ENCODE measurements at regions not wholly inside any gene's neighbourhood (a gene's known extent, or its start where the extent isn't known, plus 50 kb on each side); places are given as distances from the start of the nearest gene placed in this dataset.

- no peak overlapping the region for H2AK5ac ChIP-seq (ENCODE audit: low read depth, low read length)
These were observed 356.2 kb downstream of the UTRN start for GRCh38 chr6:144641286-144641685.

More at GRCh38 chr6:144641286-144641685, 356.2 kb downstream of the UTRN start:
- H3K36me3 ChIP-seq (ENCODE audit: control insufficient read depth in 2 of 4, insufficient read depth in 4 of 4, low read length in 3 of 4) = no peaks in the 10 kb centered on the region
- H2BK15ac ChIP-seq (ENCODE audit: low read length) = no peak overlapping the region
- H4K91ac ChIP-seq (replicated peaks; ENCODE audit: insufficient read length, low read length) = no peak overlapping the region
- no peak overlapping the region for H3K4me2 ChIP-seq (ENCODE audit: insufficient read depth in 1 of 2, low read depth in 2 of 2, low read length in 2 of 2)
- no peak overlapping the region for H4K8ac ChIP-seq (ENCODE audit: extremely low read depth, insufficient read depth, low read length)
- no peak overlapping the region for H2BK5ac ChIP-seq (ENCODE audit: low read depth, low read length)
- peaks cover 0 to 14% (median 6%) of the 10 kb centered on the region in 4 experiments; a peak in 5 of 7 replicates for H3K4me1 ChIP-seq (replicated peaks in 1 of 4; ENCODE audit: control insufficient read depth in 3 of 4, insufficient read depth in 4 of 4, low read length in 3 of 4)
- no peak overlapping the region for H2AFZ ChIP-seq (ENCODE audit: low read length)
- POLR2A ChIA-PET (ENCODE audit: partially characterized antibody) = no interaction called here
- no peak overlapping the region for H3K14ac ChIP-seq (ENCODE audit: insufficient read length)
- CTCF ChIA-PET (ENCODE audit: partially characterized antibody) = no interaction called here
- no peaks in the 10 kb centered on the region for H4K20me1 ChIP-seq (replicated peaks in 1 of 2; ENCODE audit: control insufficient read depth in 1 of 2, insufficient read depth in 2 of 2, low read length in 2 of 2)
- no peak overlapping the region for H2BK12ac ChIP-seq (ENCODE audit: low read depth, low read length)
- no peak overlapping the region for H4K5ac ChIP-seq (ENCODE audit: insufficient read length, low read depth, low read length)
- peak overlapping the region; percentile 40; the same call in 1 of the 2 replicates for H2BK20ac ChIP-seq (ENCODE audit: low read length)
- H3K27me3 ChIP-seq (replicated peaks in 1 of 4; ENCODE audit: control insufficient read depth in 3 of 4, extremely low read depth in 1 of 4, insufficient read depth in 3 of 4, low read length in 3 of 4) = no peaks in the 10 kb centered on the region
- no peak for TF ChIP-seq E2F6 (IDR thresholded peaks at IDR 0.05)
- no peak for TF ChIP-seq KDM4A (IDR thresholded peaks at IDR 0.05; ENCODE audit: low read depth, low read length, severe bottlenecking)
- TF ChIP-seq TAF1 (IDR thresholded peaks at IDR 0.05; ENCODE audit: low read depth, low read length) = no peak
- TF ChIP-seq NRF1 (IDR thresholded peaks at IDR 0.05; ENCODE audit: low read depth, low read length) = no peak
- no peak for TF ChIP-seq NANOG (IDR thresholded peaks at IDR 0.05; ENCODE audit: insufficient read depth, low read depth, low read length, poor library complexity, severe bottlenecking)
- no peak overlapping the region for H3K9ac ChIP-seq (replicated peaks in 1 of 4; ENCODE audit: extremely low read depth in 1 of 4, low read depth in 3 of 4, low read length in 3 of 4)
- H3K56ac ChIP-seq (replicated peaks; ENCODE audit: insufficient read length, low read depth, low read length) = no peak overlapping the region
- peak overlapping the region; percentile 85 for H3K4ac ChIP-seq (replicated peaks; ENCODE audit: insufficient read length, low read depth, low read length)
- FAIRE-seq (no peak), DNase-seq (ENCODE audit: low read depth in 1 of 2, low spot score in 2 of 2) (no peak)
- H3K79me2 ChIP-seq (ENCODE audit: control insufficient read depth in 1 of 2, insufficient read depth in 2 of 2, low read length in 2 of 2) = peaks cover 0 to 10% of the 10 kb centered on the region in 2 experiments; a peak in 1 of 4 replicates
- H3K18ac ChIP-seq (ENCODE audit: extremely low read depth, low read length) = no peak overlapping the region; the same call in 1 of the 2 replicates
- 100% methylated on average over 1 of the region's 1 CpG; no CpG with 5 or more reads in 1 of the 2 experiments for WGBS, 2 experiments (ENCODE audit: extremely low coverage in 1 of 2, insufficient coverage in 1 of 2, insufficient read length in 1 of 2, insufficient replicate concordance in 2 of 2, low coverage in 1 of 2, low lambda C conversion rate in 2 of 2, missing lambda C conversion rate in 1 of 2)
- no peak overlapping the region for H3K23ac ChIP-seq (ENCODE audit: insufficient read length)
- H3K23me2 ChIP-seq (ENCODE audit: low read depth, low read length) = peaks cover 2% of the 10 kb centered on the region; the same call in 1 of the 2 replicates
- no peak overlapping the region for H3K4me3 ChIP-seq (ENCODE audit: extremely low read depth in 1 of 4, insufficient read depth in 2 of 4, low read depth in 3 of 4, low read length in 4 of 4)
- no peak overlapping the region for H3K27ac ChIP-seq (ENCODE audit: low read depth, low read length)
- H3K9me3 ChIP-seq (ENCODE audit: insufficient read depth in 2 of 2, low read depth in 1 of 2, low read length in 1 of 2) = no peaks in the 10 kb centered on the region
- peak overlapping the region; percentile 54 for H2BK120ac ChIP-seq (replicated peaks; ENCODE audit: low read depth, low read length)
- H3K79me1 ChIP-seq (ENCODE audit: low read depth, low read length) = no peaks in the 10 kb centered on the region

All from H1 (cell line).